ENCODE measurements at regions not wholly inside any gene's neighbourhood (a gene's known extent, or its start where the extent isn't known, plus 50 kb on each side); places are given as distances from the start of the nearest gene placed in this dataset.

GRCh38 chr14:42965512-42965911 is 1358.8 kb downstream of the LRFN5 start (continued):
- TF ChIP-seq STAT6 (CRISPR knock-in tag; IDR thresholded peaks at IDR 0.05; ENCODE audit: borderline replicate concordance) (no peak), MIER3 (CRISPR knock-in tag; IDR thresholded peaks at IDR 0.05; ENCODE audit: borderline replicate concordance) (no peak), GPBP1L1 (CRISPR knock-in tag; IDR thresholded peaks at IDR 0.05) (no peak), ZSCAN5A (CRISPR knock-in tag; IDR thresholded peaks at IDR 0.05; ENCODE audit: borderline replicate concordance) (no peak), ZNF557 (CRISPR knock-in tag; IDR thresholded peaks at IDR 0.05) (no peak), TCF7 (IDR thresholded peaks at IDR 0.05; ENCODE audit: low read depth) (no peak), ZNF747 (CRISPR knock-in tag; IDR thresholded peaks at IDR 0.05; ENCODE audit: borderline replicate concordance) (no peak)

- intact Hi-C loops (cut with micrococcal nuclease; ENCODE audit: unreplicated experiment) (no loop called here), in situ Hi-C loops (cut with HindIII; ENCODE audit: extremely low pct_ligation_motif_present, low pct_unique_long_range_greater_than_20kb) (no loop called here)
- ATAC-seq, result no peak
- Histone ChIP-seq H3K27me3 (ENCODE audit: control insufficient read depth in 1 of 2, insufficient read depth in 2 of 2, low read length in 2 of 2) (no peaks in the 10 kb centered on the region), H3K9me3 (ENCODE audit: low read length) (peaks cover 80% of the 10 kb centered on the region), H3K36me3 (replicated peaks in 1 of 2; ENCODE audit: control insufficient read depth in 1 of 2, insufficient read depth in 2 of 2, low read length in 2 of 2) (no peaks in the 10 kb centered on the region), H3K4me1 (ENCODE audit: insufficient read depth, low read length) (no peaks in the 10 kb centered on the region), H3K79me2 (ENCODE audit: insufficient read depth, low read length) (no peaks in the 10 kb centered on the region), H3K4me3 (replicated peaks in 1 of 3; ENCODE audit: insufficient read depth in 1 of 3, low read depth in 2 of 3, low read length in 3 of 3) (no peak overlapping the region), H3K4me2 (ENCODE audit: low read depth, low read length) (no peak overlapping the region), H4K20me1 (ENCODE audit: insufficient read depth, low read length) (no peaks in the 10 kb centered on the region), H2AFZ (ENCODE audit: low read length) (no peak overlapping the region), H3K27ac (ENCODE audit: extremely low read length, insufficient read depth, low read length) (no peak overlapping the region), H3K9ac (ENCODE audit: insufficient read depth, low read depth, low read length) (no peak overlapping the region)
- POLR2A ChIA-PET, result no interaction called here
- no TSS peak for BruUV-seq (replicated peaks)
- no peak for FAIRE-seq
- TF ChIP-seq CREB1 (IDR thresholded peaks at IDR 0.05), result peak; percentile 83
- no peak for TF ChIP-seq CREB1 (CRISPR knock-in tag; IDR thresholded peaks at IDR 0.05)
- no peak for TF ChIP-seq GPBP1L1 (CRISPR knock-in tag; IDR thresholded peaks at IDR 0.05)
- WGBS (ENCODE audit: low lambda C conversion rate), result 0% methylated on average over 3 of the region's 3 CpGs
- DNase-seq (ENCODE audit: low spot score), result no peak
- CTCF ChIA-PET (ENCODE audit: low intra/inter-chr PET ratio, low total read pairs), result no interaction called here
Measured at GRCh38 chr14:42961509-42961908, 1354.8 kb downstream of the LRFN5 start.
